GM21390 (cell line): ENCODE measurements at regions not wholly inside any gene's neighbourhood (a gene's known extent, or its start where the extent isn't known, plus 50 kb on each side); places are given as distances from the start of the nearest gene placed in this dataset.

Experiments
- ATAC-seq: cut with Tn5 transposase; IDR thresholded peaks from one replicate; pipeline ENCODE4 v1.9.1; 2021; ENCODE audit not compliant: unreplicated experiment

DNA sequence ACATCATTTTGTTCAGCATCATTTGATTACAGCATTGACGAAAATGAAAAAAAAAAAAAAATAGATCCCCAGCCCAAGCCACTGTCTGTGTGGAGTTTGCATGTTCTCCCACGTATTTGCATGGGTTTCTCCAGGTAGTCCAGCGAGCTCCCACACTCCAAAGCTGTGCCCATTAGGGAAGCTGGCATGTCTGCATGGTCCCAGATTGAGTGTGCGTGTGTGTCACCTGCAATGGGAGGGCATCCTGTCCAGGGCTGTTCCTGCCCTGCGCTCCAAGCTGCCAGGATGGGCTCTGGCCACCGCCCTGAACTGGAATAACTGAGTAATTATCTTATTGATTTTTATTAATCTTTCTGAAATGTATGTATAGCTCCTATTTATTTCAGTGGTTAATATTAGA lies 88.6 kb downstream of the KLF12 start:
- ATAC-seq, result no peak

DNA sequence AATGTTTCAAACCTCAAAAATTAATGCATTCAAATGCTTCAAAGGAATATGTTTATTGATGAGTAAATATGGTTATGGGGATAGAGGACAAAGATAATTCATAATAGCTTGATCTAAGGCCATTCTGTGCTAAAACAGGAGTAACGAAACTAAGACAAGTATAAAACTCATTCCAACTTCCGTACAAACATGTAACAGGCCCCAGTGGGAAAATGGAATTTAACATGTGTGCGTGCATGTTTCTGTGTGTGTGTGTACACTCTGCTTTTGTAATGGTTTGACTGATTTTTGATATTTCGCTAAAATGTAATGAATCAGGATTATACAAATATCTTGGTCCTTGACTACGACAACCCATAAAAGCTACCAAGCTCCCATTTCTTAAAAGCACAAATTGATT lies 91.0 kb downstream of the KLF12 start:
- ATAC-seq, result no peak

DNA sequence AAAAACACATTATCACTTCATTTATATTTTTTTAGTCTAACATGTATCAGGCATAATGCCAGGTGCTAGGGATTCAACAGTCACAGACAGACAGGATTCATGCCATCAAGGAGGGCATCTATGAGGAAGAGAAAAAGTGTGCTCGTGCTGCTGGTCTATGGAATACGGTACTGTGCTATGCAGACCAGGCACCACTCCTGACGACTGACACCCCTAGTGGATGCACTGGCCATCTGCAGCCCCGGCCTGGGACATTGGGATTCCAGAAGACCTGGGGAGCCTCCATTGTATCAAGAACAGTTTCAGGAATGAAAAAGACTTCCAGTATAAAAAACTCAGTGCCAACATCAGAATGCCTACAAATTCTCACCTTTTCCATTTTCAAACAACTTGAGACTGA lies 94.0 kb downstream of the KLF12 start:
- ATAC-seq, result peak; percentile 64

DNA sequence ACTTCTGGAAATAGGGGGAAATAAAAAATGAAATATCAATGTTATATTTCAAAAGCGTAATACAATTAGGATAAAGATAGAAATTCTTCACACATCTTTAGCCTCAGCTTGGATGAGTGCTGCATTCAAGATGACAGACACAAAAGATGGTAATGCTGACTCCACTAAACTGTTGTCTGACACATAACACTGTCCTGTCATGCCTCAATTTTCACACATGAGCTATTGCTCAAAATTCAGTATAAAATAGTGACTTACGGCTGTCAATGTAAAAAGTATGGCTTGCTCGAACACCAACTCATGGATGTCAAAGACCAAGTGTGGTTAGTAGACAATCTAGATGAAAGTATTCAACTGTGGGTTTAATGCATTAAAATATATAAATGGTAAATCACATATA lies 94.5 kb downstream of the KLF12 start:
- ATAC-seq, result no peak

DNA sequence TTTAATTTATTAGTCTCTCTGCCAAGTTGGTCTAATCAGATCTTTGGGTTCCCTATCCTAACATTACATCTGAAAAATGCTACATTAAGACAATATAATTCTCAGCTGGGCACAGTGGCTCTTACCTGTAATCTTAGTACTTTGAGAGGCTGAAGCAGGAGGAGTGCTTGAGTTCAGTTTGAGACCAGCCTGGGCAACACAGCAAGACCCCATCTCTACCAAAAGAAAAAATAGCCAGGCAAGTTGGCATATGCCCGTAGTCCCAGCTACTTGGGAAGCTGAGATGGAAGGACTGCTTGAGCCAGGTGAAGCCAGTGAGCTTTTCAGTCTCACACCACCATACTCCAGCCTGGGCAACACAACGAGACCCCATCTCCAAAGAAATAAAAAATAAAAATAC lies 95.0 kb downstream of the KLF12 start:
- no peak for ATAC-seq

DNA sequence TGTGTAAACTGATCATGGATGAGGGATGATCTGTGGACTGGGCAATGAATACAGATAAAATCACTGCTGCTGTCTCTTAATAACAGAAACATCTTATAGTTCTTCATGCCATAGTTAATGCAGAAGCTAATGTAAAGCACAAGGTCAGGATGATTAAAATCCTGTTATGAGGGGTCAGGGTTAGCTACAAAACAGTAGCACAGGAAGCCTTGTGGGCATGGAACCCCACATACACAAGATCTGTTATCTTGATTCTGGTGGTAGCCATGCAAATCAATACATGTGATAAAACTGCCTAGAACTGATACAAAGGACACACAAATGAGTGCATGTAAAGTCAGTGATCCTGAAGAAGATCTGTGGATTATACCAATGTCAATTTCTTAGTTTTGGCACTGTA lies 96.4 kb downstream of the KLF12 start:
- ATAC-seq, result no peak

DNA sequence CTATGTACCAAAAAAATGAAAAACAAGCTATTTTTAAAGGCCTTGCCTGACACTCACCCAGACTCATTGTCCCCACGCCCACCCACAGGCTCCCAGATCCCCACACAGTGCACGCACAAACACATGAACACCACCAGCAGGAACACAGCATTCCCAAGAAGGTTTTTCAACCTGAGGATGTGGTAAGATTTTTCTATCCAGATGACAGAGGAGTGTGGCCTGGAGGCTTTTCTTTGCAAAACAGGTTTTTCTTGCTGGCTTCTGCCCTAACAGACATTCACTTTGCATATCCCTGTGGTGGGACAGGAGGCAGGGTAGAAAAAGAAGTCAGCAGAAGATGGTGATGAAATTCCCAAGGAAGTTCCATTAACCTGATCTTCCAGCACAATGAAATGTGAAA lies 97.8 kb downstream of the KLF12 start:
- no peak for ATAC-seq

DNA sequence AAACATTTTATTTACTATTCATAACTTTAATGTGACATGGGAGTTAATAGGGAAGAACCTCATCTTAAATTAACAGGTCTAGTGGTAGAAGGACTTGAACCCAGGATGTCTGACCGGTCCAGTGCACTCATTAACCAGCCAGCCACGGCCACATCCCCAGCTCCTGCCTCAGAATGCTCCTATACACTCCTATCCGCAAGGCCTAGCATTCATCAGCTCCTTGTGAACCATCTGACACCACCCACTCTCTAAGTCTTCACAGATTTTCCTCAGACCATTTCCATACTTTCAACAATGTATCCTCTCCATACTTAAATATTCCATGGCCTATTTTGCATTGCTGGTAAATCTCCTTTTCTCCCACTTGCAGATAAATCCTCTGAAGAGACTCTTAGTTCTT lies 98.3 kb downstream of the KLF12 start:
- ATAC-seq, result no peak

DNA sequence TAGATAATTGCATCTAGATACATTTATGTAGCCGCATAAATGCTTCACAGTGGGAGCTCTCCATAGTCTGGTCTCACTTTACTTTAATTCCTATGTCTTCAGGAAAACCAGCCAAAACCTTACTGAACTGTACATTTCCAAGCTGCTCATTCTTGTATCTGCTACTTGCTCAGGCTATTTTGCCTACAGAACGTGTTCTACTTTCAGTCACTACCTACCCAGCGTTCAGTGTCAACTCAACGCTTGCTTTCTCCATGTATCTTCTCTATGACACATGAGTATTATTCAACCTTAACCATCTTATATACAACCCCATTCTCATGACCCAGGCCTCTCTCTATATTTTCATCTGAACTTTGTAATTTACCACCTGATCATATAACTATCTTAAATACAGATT lies 101.9 kb downstream of the KLF12 start:
- ATAC-seq, result no peak

DNA sequence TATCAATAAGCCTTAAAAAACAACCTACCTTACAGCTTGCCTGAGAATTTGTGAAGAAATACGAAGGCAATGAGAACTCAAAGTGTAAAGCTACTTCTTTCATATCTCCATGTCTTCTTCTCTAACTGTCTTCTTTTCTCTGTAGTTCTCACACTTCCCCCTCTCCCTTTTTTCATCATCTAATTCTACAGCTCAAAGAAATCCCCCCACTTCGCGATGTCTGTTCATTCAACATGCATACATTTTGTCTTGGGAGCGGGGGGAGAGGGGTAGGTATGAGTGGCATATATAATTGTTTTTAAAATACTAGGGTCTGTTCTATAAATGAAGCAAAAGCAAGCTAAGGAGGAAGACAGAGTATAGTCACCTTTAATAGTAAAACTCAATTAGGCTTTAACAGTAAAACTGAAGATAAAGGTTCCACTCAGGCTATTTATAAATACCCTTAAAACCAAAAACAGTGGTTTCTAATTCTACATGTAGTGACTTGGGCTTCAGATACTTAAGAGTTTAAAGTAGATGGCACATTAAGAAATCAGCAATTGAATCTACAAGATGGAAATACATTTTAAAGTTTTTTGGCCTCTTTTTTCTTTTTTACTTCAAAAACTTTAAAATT lies 106.9 kb downstream of the KLF12 start:
- peak; percentile 44 for ATAC-seq

DNA sequence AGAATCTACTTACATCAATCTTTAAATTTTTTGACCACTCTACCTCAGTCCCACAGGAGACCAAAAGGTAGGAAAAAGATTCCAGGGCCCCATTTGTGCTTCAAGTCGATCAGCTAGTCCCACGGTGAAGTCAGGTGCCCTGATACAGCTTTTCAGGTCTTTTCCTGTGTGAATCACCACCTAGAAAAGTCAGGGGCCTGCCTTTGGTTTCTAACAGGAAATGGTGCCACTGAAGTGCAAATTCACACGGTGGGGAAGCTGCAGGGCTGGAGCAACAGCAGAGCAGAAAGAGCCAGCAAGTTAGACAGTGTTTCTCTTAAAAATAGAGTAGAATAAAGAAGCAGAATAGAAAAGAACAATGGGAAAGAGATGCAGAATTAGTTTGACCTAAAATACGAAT lies 107.5 kb downstream of the KLF12 start:
- ATAC-seq, result peak; percentile 92

DNA sequence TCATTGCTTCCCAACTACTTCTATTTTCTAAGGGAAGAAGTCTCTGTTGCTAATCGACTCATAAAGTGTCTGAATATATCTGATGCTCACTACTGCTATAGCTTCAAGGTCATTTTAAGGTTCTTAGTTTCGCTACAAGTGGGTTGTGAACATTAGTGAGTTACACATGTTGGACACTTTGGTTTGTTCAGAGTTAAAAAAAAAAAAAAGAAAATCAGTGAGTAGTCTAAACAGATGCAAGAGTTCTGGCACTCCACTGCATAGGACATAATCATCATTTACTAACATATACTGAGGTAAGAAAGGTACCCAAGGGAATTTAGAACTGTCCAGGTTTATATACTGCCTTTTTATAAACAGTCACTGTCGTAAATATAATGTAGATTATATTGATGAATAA lies 108.8 kb downstream of the KLF12 start:
- peak; percentile 30 for ATAC-seq

DNA sequence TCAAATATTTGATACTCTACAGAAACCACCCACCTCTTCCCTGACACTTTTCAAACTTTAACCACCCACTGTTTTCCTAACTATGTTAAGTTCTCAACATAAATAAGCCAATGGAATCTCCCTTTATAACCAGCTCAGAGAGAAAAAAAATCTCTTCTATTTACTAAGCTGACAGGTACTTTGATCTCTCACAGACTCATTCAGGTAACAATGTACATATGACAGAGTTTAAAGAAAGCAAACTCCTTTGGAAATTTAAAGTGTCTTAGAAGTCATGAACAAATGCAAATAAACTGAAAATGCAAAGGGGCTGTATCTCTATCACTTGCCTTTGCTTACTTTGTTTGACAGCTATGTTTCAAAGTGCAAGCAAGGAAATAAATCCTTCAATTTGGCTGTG lies 109.3 kb downstream of the KLF12 start:
- no peak for ATAC-seq

DNA sequence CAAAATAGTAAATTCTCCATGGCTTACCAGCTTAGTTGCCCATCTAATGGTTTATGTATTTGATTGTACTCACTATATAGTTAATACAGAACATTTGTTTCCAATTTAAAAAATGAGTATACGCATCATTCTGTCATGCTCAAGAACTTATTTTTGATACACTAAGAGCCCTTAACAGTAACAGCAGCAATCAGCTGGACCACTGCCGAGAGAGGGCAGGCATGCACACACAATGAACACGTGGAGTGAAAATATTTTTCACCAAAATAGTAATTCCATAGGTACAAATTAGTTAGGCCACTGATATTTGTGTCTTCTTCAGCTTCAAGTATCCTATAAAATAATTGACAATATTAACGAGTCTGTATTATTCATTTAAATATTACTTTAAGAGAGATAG lies 109.9 kb downstream of the KLF12 start:
- no peak for ATAC-seq

DNA sequence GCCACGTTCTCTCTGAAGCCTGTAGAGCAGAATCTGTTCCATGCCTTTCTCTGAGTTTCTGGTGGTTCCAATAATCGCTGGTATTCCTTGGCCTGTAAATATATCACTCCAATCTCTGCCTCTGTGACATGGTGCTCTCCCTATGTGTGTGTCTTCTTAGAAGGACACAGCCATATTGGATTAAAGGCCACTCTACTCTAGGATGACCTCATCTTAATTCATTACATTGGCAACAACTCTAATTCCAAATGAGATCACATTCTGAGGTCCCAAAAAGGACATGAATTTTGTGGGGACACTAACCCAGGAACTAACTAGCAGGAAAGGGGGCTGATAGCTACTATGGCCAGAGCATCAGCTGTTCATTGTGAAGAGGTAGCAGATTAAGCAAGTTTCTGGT lies 110.7 kb downstream of the KLF12 start:
- no peak for ATAC-seq

DNA sequence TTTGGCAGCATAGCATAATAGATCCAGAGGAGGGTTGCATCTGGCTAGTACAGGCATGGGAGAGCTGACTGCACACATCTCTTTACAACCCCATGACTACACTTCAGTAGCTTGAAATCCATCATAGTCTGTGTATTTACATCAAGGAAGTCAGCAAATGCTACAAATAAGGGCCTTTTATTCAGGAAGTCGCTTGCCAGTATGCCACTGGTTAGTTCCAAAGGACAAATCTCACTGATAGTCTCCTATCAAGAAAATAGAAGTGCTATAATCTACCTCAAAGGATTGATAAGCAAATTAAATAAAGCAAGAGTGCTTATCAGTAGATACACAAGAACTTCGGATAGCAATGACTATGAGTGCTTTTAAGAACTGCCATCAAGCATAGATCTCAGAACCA lies 112.7 kb downstream of the KLF12 start:
- no peak for ATAC-seq

DNA sequence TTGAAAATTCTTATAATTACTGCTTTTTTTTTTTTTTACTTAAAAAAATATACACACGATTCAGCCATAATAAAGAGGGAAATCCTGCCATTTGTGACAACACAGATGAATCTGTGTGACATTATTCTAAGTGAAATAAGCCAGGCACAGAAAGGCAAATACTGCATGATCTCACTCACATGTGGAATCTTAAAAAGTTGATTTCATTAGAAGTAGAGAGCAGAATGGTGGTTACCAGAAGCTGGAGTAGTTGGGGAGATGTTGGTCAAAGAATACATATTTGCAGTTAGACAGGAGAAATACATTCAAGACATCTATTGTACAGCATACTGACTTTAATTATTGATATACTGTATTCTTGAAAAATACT lies 116.2 kb downstream of the KLF12 start:
- no peak for ATAC-seq

DNA sequence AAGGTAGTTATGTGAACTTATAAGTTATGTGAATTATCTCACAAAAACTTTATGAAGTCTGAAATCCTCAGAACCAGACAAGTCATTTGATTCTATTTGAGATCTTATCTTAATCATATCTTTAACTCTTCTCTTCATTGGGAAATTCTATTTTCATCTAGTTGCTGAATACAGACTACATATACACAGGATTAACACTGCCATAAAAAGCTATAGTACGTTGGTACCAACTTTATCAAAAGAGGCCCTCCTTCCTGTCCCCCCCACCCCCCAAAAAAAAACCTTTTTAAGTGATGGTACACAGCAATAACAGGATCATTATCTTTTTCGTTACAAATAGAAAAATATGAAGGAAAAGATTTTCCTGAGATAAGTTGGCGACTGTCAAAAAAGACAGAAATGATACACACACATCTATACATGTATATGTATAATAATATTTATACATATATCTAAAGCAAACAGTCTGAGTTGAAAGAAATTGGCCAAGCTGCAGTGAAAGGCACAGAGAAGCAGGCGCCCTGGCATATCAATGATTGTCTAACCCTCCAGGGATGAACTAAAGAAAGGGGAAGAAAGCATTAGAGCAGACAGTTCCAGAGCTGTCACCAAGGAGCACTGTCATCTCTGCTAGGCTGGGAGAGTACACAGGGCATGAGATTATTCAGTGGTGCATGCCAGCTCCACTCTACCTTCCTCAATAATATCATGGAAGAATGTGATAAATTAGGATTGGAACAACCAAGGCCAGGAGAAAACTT lies 116.7 kb downstream of the KLF12 start:
- no peak for ATAC-seq

DNA sequence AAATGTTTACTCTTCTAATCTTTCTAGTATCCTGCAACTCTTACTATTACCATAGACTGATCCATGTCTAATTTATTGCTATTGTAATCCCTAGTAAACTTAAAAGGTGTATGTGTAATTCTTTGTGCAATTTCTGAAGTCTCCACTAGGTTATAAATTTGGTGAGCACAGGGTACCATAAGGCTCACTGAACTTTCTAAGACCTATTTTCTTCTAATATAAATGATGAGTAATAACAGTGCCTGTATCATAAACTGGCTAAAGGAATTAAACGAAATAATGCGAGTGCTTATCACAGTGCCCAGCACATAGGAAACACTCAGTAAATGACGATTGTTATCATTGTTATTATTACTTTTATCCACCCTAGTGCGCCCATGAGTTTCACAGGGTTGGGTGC lies 119.1 kb downstream of the KLF12 start:
- ATAC-seq, result no peak

DNA sequence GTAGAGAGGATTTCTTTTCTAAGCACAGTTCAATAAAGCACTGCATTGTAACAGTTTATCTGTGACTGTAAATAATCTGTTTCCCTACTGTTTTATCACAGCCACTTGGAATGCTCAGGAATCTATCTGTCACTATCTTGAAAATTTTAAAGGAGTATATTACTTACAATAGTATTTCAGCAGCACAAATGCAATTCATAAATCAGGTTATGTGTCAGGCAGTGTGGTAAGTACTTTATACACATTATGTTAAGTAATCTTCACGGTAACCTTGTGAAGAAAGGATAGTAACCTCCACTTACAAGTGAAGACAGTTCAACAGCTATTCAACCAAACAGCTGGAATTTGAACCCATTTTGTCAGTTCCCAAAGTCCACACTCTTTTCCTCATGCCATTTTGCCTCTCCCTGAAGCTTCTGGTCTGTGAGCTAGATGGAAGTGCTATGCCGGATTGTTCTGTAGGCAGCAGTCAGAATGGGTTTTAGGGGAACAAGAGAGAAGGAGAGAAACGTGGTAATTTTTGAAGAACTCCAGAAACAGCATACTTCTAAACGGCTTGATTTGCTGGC lies 125.0 kb downstream of the KLF12 start:
- ATAC-seq, result no peak

DNA sequence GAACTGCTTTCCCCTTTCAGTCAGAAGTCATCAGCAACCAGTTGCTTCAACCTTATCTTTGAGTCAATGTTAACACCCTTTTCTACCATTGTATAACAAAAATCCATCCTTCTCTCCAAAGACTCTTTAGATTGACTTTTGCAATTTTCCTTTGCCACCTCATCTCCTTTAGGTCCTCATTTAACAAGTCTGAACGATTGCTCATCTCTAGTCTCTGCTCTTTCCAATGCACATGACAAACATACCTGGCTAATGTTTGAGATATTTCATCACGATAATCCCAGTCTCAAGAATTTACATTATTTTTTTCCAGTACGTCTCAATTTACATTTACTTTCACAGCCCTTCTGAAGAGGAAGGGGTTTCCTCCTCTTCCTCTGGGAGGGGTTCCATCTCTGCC lies 127.5 kb downstream of the KLF12 start:
- ATAC-seq, result no peak

DNA sequence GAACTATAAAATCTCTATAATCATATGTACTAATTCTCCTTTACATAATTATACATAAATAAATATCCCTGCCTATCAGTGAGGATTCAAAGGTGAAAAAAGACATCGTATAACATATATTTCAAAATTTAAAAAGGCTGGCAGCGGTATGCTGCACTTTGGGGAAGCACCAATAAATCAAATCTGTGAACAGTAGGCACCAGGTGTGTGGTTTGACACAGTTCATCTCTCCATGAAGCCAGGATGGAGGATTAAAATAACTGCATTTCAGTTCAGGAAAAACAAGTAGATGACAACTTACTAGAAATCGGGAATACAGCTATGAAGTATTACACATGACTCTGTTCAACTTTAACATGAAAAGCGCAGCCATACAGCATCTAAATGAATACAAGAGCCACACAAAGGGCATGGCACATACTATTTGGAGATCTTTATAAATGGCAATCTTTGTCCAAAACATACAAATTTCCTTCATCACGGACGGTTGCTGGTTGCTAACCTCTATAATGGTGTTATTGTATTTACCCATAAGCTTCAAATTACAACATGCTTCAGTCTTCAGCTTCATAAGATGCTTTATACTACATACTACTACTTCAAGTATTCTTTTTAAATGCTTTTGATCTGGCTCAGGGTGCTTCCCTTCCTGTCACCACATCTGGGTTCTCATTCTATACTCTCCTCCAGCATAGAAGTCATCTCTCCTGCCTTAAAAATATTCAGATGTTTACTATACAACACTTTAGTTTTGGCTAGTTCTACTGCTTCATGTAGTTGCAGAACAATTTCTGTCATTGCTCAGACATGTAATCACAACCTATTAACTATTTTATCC lies 128.7 kb downstream of the KLF12 start:
- no peak for ATAC-seq
